Cardiac fibroblast (primary cell): ENCODE measurements at regions not wholly inside any gene's neighbourhood (a gene's known extent, or its start where the extent isn't known, plus 50 kb on each side); places are given as distances from the start of the nearest gene placed in this dataset.
A peak's percentile ranks its signal among the peaks of the same experiment; 100 is the strongest.

Experiments
- DNase-seq, 2 donors: peaks; one replicate each; pipeline versions ENCODE4 v3.0.0 to v3.0.0-alpha.2; 2010; ENCODE audit warnings: low read depth in 2 of 2
- H3K4me3 ChIP-seq, 2 donors: replicated peaks in 1 of 2; 1 replicate in 1 of 2; 2 replicates in 1 of 2; pipeline ENCODE4 v1.5.1; 2011; ENCODE audit warnings: low read depth in 2 of 2, low read length in 2 of 2, mild to moderate bottlenecking in 2 of 2, moderate library complexity in 1 of 2
- CTCF ChIP-seq: IDR thresholded peaks from one replicate; pipeline ENCODE4 v1.5.1; 2011; ENCODE audit warnings: low read depth, mild to moderate bottlenecking, low read length, inconsistent platforms

DNA sequence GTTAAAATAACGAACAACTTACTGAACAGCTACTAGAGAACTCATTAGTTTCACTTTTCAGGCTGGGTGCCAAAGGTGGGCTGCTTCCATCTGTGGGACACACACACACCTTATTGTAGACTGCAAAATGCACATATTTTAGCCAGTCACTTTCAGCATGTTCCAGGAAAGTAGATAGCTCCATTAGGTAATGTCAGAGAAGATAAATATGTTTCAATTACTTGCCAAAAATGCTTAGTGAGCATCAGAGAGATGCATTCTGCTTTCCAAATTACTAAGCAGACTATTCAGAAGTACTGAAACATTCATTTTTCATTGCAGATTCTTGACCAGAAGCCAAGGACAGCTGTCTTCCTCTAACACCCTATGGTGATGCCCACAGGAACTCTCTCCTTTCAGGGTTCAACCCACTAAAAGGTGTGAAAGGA is 56.2 kb upstream of the APC start:
- peak in 1 of 2 donors; percentile 23 for DNase-seq
- no peak for TF ChIP-seq CTCF
- no peak overlapping the region for H3K4me3 ChIP-seq

DNA sequence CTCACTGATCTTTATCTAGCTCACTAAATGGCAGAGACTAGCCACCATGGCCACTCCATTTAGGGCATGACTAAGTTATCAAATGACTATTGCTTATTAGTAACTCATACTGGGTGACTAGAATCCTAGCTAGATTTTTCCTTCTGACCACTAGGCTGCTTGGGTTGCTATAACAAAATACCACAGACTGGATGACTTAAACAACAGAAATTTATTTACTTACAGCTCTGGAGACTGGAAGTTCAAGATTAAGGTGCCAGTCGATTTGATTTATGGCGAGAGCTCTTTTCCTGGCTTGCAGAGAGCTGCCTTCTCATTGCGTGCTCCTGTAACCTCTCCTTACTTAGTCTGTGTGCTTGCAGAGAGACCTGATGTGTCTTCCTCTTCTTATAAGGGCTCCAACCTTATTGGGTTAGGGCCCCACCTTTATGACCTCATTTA is 55.0 kb upstream of the APC start:
- H3K4me3 ChIP-seq, result no peak overlapping the region
- no peak for TF ChIP-seq CTCF
- no peak for DNase-seq

DNA sequence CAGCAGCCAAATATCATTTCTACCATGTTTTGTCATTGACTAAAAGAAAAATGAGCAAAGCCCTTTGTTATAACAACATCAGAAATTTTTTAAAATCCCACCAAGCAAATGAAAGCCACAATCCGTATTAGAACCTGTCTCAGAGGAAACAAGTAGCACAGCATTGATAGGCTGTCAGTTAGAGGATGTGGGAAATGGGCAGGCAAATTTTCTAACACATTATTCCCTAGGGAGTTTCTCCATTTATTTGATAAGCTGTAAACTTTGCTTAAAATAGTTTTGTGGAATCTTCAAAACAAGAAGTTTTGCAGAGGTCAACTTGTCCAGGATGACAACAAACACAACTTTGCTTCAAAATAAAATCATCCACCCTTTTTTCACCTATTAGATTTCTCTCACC is 53.6 kb upstream of the APC start:
- TF ChIP-seq CTCF, result no peak
- no peak for DNase-seq

DNA sequence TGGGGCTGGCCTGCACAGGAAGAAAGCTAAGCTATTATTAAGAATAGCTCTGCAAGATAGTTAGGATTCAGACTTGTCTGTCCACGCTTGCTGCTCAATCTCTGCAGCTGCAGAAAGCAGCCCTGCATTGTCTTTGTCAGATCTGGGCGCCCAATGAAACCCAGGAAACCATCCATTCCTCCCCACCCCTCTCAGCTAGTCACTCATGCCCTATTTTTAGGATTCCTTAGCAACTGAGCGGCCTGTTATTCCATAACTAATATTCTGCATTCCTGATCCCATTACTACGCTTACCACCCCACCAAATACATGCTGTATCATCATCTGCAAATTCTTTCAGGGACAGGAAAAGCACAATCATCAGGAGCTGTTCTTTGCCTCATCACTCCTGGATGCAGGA is 52.9 kb upstream of the APC start:
- DNase-seq, result peak; percentile 57 to 67
- H3K4me3 ChIP-seq, result no peak overlapping the region

More for the DNA sequence above, 53.6 kb upstream of the APC start:
- H3K4me3 ChIP-seq, result no peak overlapping the region

GRCh38 chr5:112685386-112685785 is 52.3 kb upstream of the APC start:
- TF ChIP-seq CTCF, result no peak
- H3K4me3 ChIP-seq, result no peak overlapping the region
- DNase-seq, result no peak

More for the DNA sequence above, 52.9 kb upstream of the APC start:
- TF ChIP-seq CTCF, result no peak

DNA sequence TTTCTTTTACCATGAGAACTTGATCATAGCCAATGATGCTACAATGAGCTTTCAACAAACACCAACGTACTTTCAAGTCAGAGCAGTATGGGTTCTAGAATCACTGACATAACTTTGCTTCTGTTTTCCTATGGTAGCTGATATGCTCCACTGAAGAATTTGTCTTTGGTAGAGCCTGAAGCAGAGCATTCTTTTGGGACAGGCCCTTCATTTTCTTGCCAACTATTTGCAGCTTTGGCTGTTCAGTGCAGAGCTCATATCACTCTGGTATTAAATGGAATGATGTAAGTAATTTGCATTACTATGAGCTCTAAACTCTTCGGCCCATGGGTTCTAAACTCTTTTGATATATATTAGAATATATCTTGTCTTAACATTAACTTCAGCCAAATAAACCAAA is 51.8 kb upstream of the APC start:
- peak; percentile 26 to 81 for DNase-seq
- TF ChIP-seq CTCF, result no peak
- no peak overlapping the region for H3K4me3 ChIP-seq

GRCh38 chr5:112686675-112687074 is 51.0 kb upstream of the APC start:
- DNase-seq, result no peak
- H3K4me3 ChIP-seq, result no peak overlapping the region

More at GRCh38 chr5:112686675-112687074, 51.0 kb upstream of the APC start:
- no peak for TF ChIP-seq CTCF
